ENCODE measurements at regions not wholly inside any gene's neighbourhood (a gene's known extent, or its start where the extent isn't known, plus 50 kb on each side); places are given as distances from the start of the nearest gene placed in this dataset.
A peak's percentile ranks its signal among the peaks of the same experiment; 100 is the strongest.

- no peak overlapping the region for H3K4me3 ChIP-seq (ENCODE audit: low read depth, low read length)
- DNase-seq (ENCODE audit: low read depth), result no peak
- TF ChIP-seq MYC (IDR thresholded peaks at IDR 0.05; ENCODE audit: low read depth, low read length), result no peak
- TF ChIP-seq, protein P1, sequence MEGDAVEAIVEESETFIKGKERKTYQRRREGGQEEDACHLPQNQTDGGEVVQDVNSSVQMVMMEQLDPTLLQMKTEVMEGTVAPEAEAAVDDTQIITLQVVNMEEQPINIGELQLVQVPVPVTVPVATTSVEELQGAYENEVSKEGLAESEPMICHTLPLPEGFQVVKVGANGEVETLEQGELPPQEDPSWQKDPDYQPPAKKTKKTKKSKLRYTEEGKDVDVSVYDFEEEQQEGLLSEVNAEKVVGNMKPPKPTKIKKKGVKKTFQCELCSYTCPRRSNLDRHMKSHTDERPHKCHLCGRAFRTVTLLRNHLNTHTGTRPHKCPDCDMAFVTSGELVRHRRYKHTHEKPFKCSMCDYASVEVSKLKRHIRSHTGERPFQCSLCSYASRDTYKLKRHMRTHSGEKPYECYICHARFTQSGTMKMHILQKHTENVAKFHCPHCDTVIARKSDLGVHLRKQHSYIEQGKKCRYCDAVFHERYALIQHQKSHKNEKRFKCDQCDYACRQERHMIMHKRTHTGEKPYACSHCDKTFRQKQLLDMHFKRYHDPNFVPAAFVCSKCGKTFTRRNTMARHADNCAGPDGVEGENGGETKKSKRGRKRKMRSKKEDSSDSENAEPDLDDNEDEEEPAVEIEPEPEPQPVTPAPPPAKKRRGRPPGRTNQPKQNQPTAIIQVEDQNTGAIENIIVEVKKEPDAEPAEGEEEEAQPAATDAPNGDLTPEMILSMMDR (IDR thresholded peaks at IDR 0.05; ENCODE audit: low read depth, low read length), result no peak
- TF ChIP-seq MAX (IDR thresholded peaks at IDR 0.05; ENCODE audit: low read depth, low read length), result no peak
- TF ChIP-seq POLR2A (IDR thresholded peaks at IDR 0.05; ENCODE audit: extremely low read depth, insufficient read length), result no peak
These were observed 513.0 kb upstream of the NAALADL2 start for GRCh38 chr3:174346141-174346540.

GRCh38 chr3:174346571-174346970 lies 512.6 kb upstream of the NAALADL2 start:
- no peak overlapping the region for H3K4me3 ChIP-seq (ENCODE audit: low read depth, low read length)
- no peak for DNase-seq (ENCODE audit: low read depth)
- TF ChIP-seq MYC (IDR thresholded peaks at IDR 0.05; ENCODE audit: low read depth, low read length) (no peak), MAX (IDR thresholded peaks at IDR 0.05; ENCODE audit: low read depth, low read length) (no peak), POLR2A (IDR thresholded peaks at IDR 0.05; ENCODE audit: extremely low read depth, insufficient read length) (no peak)
- TF ChIP-seq, protein P1 (IDR thresholded peaks at IDR 0.05; ENCODE audit: low read depth, low read length), result no peak

DNA sequence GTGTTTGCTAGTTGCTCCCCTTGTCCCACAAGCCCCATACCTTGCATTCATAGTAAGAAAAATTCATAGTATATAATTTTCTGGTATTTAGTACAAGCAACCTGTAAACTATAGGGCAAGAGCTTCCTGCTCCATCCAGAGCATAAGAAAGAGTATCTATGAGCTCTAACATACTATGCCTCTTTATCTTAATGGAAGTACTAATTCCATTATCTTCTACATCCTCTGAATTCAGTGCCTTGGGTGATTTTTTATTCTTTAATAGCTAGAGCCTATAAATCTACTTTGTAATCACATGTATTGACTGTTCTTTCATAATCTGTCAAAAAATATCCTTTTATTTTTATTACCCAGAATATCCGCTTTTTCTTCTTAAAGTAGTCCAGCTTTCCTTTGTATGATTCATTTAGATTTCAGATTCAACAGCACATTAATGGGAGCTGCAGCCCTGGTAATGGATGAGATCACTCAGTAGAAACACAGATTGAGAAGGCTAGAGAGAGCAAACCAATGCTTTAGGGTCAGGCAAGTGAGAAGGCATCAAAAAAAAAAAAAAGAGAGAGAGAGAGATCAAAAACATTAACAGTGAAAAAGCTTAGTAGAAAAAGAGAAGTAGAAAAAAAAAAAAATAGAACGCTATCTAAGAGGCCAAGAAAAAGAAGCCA lies 511.5 kb upstream of the NAALADL2 start:
- no peak overlapping the region for H3K4me3 ChIP-seq (ENCODE audit: low read depth, low read length)
- TF ChIP-seq POLR2A (IDR thresholded peaks at IDR 0.05; ENCODE audit: extremely low read depth, insufficient read length) (no peak), MAX (IDR thresholded peaks at IDR 0.05; ENCODE audit: low read depth, low read length) (no peak), MYC (IDR thresholded peaks at IDR 0.05; ENCODE audit: low read depth, low read length) (no peak)
- TF ChIP-seq, protein P1 (IDR thresholded peaks at IDR 0.05; ENCODE audit: low read depth, low read length), result no peak
- DNase-seq (ENCODE audit: low read depth), result no peak

GRCh38 chr3:174352227-174352626 lies 506.9 kb upstream of the NAALADL2 start:
- no peak for DNase-seq (ENCODE audit: low read depth)
- H3K4me3 ChIP-seq (ENCODE audit: low read depth, low read length), result no peak overlapping the region
- no peak for TF ChIP-seq MYC (IDR thresholded peaks at IDR 0.05; ENCODE audit: low read depth, low read length)
- TF ChIP-seq, protein P1 (IDR thresholded peaks at IDR 0.05; ENCODE audit: low read depth, low read length), result no peak
- TF ChIP-seq MAX (IDR thresholded peaks at IDR 0.05; ENCODE audit: low read depth, low read length), result no peak
- TF ChIP-seq POLR2A (IDR thresholded peaks at IDR 0.05; ENCODE audit: extremely low read depth, insufficient read length), result no peak

GRCh38 chr3:174355505-174355904 lies 503.6 kb upstream of the NAALADL2 start:
- TF ChIP-seq, protein P1 (IDR thresholded peaks at IDR 0.05; ENCODE audit: low read depth, low read length), result peak; percentile 20
- no peak for TF ChIP-seq MYC (IDR thresholded peaks at IDR 0.05; ENCODE audit: low read depth, low read length)
- peak; percentile 34 for DNase-seq (ENCODE audit: low read depth)
- H3K4me3 ChIP-seq (ENCODE audit: low read depth, low read length), result no peak overlapping the region

- DNase-seq (ENCODE audit: low read depth), result no peak
- H3K4me3 ChIP-seq (ENCODE audit: low read depth, low read length), result no peak overlapping the region
- TF ChIP-seq MYC (IDR thresholded peaks at IDR 0.05; ENCODE audit: low read depth, low read length) (no peak), MAX (IDR thresholded peaks at IDR 0.05; ENCODE audit: low read depth, low read length) (no peak), POLR2A (IDR thresholded peaks at IDR 0.05; ENCODE audit: extremely low read depth, insufficient read length) (no peak)
- TF ChIP-seq, protein P1 (IDR thresholded peaks at IDR 0.05; ENCODE audit: low read depth, low read length), result no peak
These were observed 502.5 kb upstream of the NAALADL2 start for GRCh38 chr3:174356596-174356995.

All from NB4 (cell line).